ENCODE measurements at regions not wholly inside any gene's neighbourhood (a gene's known extent, or its start where the extent isn't known, plus 50 kb on each side); places are given as distances from the start of the nearest gene placed in this dataset.

- no peak overlapping the region for H3K27ac ChIP-seq (ENCODE audit: low read length)
- intact Hi-C loops (cut with micrococcal nuclease), result no loop called here
- H3K27me3 ChIP-seq (ENCODE audit: control insufficient read depth, insufficient read depth, low read length), result no peaks in the 10 kb centered on the region
- H3K9me3 Mint-ChIP-seq, result no peaks in the 10 kb centered on the region
- no peak overlapping the region for H3K27ac Mint-ChIP-seq
- H3K4me3 Mint-ChIP-seq, result no peak overlapping the region
- no peaks in the 10 kb centered on the region for H3K9me3 ChIP-seq (ENCODE audit: control insufficient read depth, insufficient read depth, low read length)
- H3K36me3 Mint-ChIP-seq, result no peaks in the 10 kb centered on the region
- WGBS (ENCODE audit: insufficient coverage), result 100% methylated on average over 3 of the region's 6 CpGs
- H3K4me3 ChIP-seq (ENCODE audit: low read length), result no peak overlapping the region
- TF ChIP-seq CTCF (IDR thresholded peaks at IDR 0.05), result no peak
- DNase-seq (no peak), ATAC-seq (no peak)
- H3K36me3 ChIP-seq (ENCODE audit: control insufficient read depth, insufficient read depth, low read length), result no peaks in the 10 kb centered on the region
- peaks cover 0 to 28% of the 10 kb centered on the region in 2 donors for H3K27me3 Mint-ChIP-seq (ENCODE audit: low read depth in 2 of 2)
- H3K4me1 ChIP-seq (ENCODE audit: control insufficient read depth, insufficient read depth, low read length), result no peaks in the 10 kb centered on the region
- H3K4me1 Mint-ChIP-seq, result no peaks in the 10 kb centered on the region
Measured at GRCh38 chrX:38890963-38891362, 89.7 kb downstream of the MID1IP1 start.

- ATAC-seq (no peak), DNase-seq (peak in 1 of 2 donors; percentile 4)
- H3K9me3 Mint-ChIP-seq, result no peaks in the 10 kb centered on the region
- peaks cover 0 to 28% of the 10 kb centered on the region in 2 donors for H3K27me3 Mint-ChIP-seq (ENCODE audit: low read depth in 2 of 2)
- Histone ChIP-seq H3K36me3 (ENCODE audit: control insufficient read depth, insufficient read depth, low read length) (no peaks in the 10 kb centered on the region), H3K4me1 (ENCODE audit: control insufficient read depth, insufficient read depth, low read length) (no peaks in the 10 kb centered on the region), H3K4me3 (ENCODE audit: low read length) (no peak overlapping the region), H3K9me3 (ENCODE audit: control insufficient read depth, insufficient read depth, low read length) (no peaks in the 10 kb centered on the region), H3K27ac (ENCODE audit: low read length) (no peak overlapping the region), H3K27me3 (ENCODE audit: control insufficient read depth, insufficient read depth, low read length) (no peaks in the 10 kb centered on the region)
- H3K36me3 Mint-ChIP-seq, result no peaks in the 10 kb centered on the region
- 64% methylated on average over 3 of the region's 4 CpGs for WGBS (ENCODE audit: insufficient coverage)
- peaks cover 0 to 5% of the 10 kb centered on the region in 2 donors for H3K4me1 Mint-ChIP-seq
- no peak for TF ChIP-seq CTCF (IDR thresholded peaks at IDR 0.05)
- no peak overlapping the region for H3K27ac Mint-ChIP-seq
- intact Hi-C loops (cut with micrococcal nuclease), result no loop called here
- H3K4me3 Mint-ChIP-seq, result no peak overlapping the region
Measured at GRCh38 chrX:38891641-38892413, 90.6 kb downstream of the MID1IP1 start.

GRCh38 chrX:38893441-38893840 lies 92.2 kb downstream of the MID1IP1 start:
- H3K27me3 ChIP-seq (ENCODE audit: control insufficient read depth, insufficient read depth, low read length), result no peaks in the 10 kb centered on the region
- no peak overlapping the region for H3K27ac ChIP-seq (ENCODE audit: low read length)
- no peak for DNase-seq
- no peak for TF ChIP-seq CTCF (IDR thresholded peaks at IDR 0.05)
- Mint-ChIP-seq H3K27ac (no peak overlapping the region), H3K4me1 (peaks cover 0 to 5% of the 10 kb centered on the region in 2 donors), H3K27me3 (ENCODE audit: low read depth in 2 of 2) (peaks cover 0 to 28% of the 10 kb centered on the region in 2 donors), H3K36me3 (no peaks in the 10 kb centered on the region), H3K9me3 (no peaks in the 10 kb centered on the region), H3K4me3 (no peak overlapping the region)
- no peaks in the 10 kb centered on the region for H3K9me3 ChIP-seq (ENCODE audit: control insufficient read depth, insufficient read depth, low read length)
- WGBS (ENCODE audit: insufficient coverage), result 100% methylated on average over 2 of the region's 4 CpGs
- no peak overlapping the region for H3K4me3 ChIP-seq (ENCODE audit: low read length)
- no peaks in the 10 kb centered on the region for H3K36me3 ChIP-seq (ENCODE audit: control insufficient read depth, insufficient read depth, low read length)
- intact Hi-C loops (cut with micrococcal nuclease), result no loop called here
- H3K4me1 ChIP-seq (ENCODE audit: control insufficient read depth, insufficient read depth, low read length), result no peaks in the 10 kb centered on the region
- ATAC-seq, result no peak

- intact Hi-C loops (cut with micrococcal nuclease), result no loop called here
- Mint-ChIP-seq H3K4me3 (no peak overlapping the region), H3K27me3 (ENCODE audit: low read depth in 2 of 2) (peaks cover 0 to 14% of the 10 kb centered on the region in 2 donors), H3K36me3 (no peaks in the 10 kb centered on the region), H3K27ac (no peak overlapping the region), H3K9me3 (no peaks in the 10 kb centered on the region), H3K4me1 (peaks cover 0 to 5% of the 10 kb centered on the region in 2 donors)
- DNase-seq (no peak), ATAC-seq (no peak)
- Histone ChIP-seq H3K27ac (ENCODE audit: low read length) (no peak overlapping the region), H3K9me3 (ENCODE audit: control insufficient read depth, insufficient read depth, low read length) (no peaks in the 10 kb centered on the region), H3K4me1 (ENCODE audit: control insufficient read depth, insufficient read depth, low read length) (no peaks in the 10 kb centered on the region), H3K36me3 (ENCODE audit: control insufficient read depth, insufficient read depth, low read length) (no peaks in the 10 kb centered on the region), H3K27me3 (ENCODE audit: control insufficient read depth, insufficient read depth, low read length) (no peaks in the 10 kb centered on the region), H3K4me3 (ENCODE audit: low read length) (no peak overlapping the region)
- WGBS (ENCODE audit: insufficient coverage), result 100% methylated on average over 1 of the region's 1 CpG
- TF ChIP-seq CTCF (IDR thresholded peaks at IDR 0.05), result no peak
Measured at GRCh38 chrX:38895775-38896174, 94.5 kb downstream of the MID1IP1 start.

All from natural killer cell (primary cell).